GM18907 (cell line): ENCODE measurements at regions not wholly inside any gene's neighbourhood (a gene's known extent, or its start where the extent isn't known, plus 50 kb on each side); places are given as distances from the start of the nearest gene placed in this dataset.
"Not testable (repeated sequence)": the region's sequence is repeated elsewhere in the genome, so short reads cannot be mapped to it uniquely, and the experiment has no call there.

Source experiments
- ATAC-seq: cut with Tn5 transposase; IDR thresholded peaks from one replicate; pipeline ENCODE4 v1.9.1; 2021; ENCODE audit warnings: mild to moderate bottlenecking, moderate library complexity; ENCODE audit not compliant: unreplicated experiment

DNA sequence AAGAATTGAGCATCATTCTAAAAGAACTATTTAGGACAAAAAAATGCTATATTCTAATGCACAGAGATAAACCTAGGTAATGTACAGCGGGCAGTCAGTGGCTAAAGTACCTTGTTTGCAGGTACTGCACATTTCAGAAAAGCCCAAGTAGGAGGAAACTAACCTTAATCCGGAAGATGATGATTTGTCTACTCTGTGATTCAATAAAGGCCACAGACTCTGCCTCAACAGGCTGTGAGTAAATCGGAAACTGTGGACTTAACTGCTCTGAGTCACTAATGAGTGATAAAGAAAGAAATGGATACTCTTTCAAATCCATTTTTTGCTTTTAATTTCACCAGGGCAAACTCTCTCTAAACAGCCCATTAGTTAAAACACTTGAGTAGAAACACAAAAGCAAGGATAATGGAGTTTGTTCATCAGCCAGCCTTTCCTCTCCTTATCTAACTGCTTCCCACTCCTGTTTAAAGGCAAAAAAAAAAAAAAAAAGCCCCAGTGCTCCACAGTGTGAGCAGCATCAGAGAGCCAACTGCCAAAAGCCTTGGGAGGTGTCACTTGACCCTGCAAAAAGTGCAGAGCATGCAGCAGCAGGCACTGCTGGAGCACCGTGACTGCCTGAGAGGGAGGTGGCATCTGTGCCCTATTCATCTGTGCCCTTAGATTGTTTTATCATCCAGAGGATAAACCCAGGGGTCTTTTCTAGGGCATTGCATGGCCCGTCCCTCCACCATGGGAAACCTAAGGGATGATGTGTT lies 187.7 kb downstream of the SATB1 start:
- peak; percentile 95 for ATAC-seq

DNA sequence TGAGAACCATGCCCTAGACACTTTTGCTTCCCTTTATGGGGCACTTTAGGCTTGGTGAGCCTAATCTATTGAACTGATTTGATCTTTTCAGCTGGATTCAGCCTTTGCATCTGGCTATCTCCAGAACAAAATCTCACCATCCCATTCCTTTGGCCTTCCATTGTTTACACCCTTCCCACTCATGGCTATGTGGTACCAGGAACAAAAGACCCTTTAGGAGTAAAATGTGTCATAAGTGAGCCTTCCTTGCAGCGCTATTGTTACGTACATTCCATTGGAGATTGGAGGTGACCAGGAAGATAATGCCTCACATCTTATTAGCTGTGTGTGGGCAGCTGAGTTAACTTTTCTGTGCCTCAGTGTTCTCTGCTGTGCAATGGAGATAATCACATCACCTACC lies 188.4 kb downstream of the SATB1 start:
- ATAC-seq, result no peak

DNA sequence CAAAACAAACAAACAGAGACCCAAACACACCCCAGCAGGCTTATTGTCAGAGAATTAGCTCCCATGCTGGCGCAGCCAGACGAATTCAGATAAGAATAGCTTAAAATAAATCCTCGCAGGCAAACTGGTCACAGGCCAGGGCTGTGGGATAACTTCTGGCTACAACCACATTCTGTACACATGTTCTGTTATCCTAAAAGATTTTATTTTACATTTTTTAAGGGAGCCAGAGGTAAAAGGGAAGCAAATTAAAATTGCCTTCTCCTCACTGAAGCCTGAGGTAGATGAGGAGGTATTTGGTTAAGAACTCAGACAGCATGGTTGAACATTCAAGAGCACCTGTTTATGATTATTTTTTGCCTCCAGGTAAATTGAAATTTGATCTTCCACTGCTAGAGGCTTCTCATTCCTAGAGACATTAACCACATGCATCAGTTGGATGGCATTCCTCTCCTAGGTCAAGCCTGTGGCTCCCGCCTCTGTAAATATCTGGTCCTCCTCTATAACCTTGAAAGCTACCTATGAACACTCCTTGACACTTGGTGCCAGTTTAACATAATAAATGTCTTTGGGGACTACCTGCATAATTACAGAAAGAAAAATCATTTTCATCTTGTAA lies 190.3 kb downstream of the SATB1 start:
- ATAC-seq, result no peak

DNA sequence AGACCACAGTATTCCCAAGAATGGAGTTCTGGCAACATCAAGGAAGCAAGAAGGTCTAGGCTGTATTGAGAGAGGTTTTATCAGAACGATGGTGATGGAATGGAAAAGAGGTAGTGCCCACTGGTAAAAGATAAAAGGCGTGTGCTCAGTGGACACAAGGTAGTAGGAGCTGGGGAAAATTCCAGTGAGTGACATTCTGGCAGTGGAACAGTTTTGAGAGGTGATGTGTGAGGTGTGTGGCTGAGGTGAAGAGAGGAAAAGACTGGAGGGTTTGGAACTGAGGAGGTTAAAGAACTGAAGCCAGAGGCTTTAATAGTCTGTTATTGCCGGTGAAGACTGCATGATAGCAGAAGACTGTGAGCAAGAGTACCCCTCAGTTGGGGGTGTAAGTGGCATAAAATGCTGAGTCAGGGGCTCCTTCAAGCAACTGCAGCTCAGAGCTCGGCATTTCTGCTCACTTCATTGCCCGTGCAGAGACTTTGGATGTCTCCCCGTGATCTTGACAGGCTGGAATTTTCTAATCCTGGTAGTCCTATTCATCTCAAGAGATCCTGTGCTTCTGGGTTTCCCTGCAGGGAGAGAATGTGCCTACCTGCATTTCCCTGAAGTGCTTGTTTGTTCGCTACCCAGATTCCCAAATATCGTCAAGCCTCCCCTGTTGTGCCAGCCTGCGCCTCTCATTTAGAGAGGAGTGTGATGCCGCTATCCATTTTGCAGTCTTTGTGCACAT lies 191.0 kb downstream of the SATB1 start:
- no peak for ATAC-seq

DNA sequence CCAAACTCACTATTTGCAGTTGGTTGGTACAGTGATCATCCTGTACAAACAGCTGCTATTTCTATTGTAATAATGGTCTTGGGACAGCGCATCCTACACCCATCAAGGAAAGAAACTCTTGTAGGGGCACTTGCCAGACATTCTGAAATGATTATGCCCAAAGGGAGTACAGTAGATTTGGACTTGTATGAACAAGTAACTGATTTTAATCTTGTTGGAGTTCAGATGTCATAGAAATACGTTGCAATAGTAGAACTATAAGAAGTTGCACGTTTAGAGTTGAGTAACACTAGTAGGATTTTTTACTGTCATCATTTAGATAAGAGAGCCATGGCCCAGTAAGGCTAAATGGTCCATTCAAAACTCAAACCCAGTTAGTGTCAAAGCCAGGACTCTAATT lies 192.8 kb downstream of the SATB1 start:
- no peak for ATAC-seq

DNA sequence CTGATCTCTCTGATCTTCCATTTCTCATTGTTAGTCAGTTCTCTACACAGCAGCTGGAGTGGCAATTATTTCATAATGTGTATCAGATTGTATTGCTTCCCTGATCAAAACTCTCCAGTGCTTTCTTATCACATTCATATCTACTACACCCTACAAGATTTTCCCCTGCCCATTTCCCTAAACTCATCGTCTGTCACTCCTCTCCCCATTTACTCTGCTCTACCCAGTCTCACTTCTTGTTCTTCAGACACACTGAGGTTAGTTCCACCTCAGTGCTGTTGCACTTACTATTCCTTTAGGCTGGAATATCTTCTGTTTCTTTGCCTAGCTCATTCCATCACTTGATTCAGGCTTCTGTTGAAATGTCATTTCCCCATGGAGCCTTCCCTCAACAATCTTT lies 197.1 kb downstream of the SATB1 start:
- ATAC-seq, result no peak

DNA sequence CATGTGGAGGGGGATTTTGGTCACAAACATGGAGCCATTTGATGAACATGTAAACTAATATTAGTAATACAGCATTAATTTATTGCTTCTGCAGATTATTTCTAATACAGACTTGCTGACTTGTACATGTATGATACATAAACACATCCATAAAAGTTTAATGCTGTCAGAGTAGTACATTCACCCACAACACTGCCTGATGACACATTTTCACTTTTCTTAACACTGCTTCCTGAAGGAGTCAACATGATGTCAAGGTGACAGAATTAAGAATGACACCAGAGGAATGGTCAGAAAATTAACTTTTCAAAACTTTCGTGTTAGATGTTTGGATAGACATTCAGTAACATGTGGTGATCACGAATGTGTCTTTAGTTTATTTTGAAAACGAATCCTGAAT lies 199.4 kb downstream of the SATB1 start:
- ATAC-seq, result no peak

DNA sequence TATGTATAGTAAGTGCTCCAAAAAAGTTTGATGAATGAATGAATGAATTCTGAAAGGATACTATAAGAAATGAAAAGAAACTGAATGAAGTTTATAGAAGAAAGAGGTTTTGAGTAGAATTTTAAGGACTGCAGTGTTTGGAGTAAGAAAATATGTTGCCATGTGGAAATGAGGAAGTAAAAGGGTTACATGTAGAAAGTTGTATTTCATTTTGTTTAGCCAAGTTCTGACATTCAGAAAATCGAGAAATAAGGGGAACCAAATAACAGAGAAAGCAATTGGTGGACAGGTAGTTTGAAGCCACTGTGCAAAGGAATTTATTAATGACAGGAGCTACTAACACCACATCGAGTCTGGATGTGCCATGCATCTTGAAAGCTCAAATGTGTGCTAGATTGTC lies 200.7 kb downstream of the SATB1 start:
- ATAC-seq, result no peak

DNA sequence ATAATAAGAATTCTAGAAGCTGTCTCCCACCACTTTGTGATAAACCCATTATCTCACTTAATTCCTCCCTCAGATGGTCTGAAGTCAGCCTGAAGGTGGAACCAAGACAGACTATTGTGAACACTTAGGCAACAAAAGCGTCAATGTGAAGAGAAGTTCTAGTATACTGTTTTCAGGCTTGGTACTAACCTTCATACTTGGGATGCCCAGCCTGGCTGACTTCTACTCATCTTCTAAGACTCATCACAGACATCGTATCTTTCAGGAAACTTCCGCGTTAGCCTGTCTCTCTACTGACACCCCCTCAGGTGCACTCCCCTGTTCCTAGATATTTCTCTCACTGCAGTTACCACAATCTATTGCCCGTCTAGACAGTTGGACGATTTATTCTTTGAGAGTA lies 201.2 kb downstream of the SATB1 start:
- peak; percentile 43 for ATAC-seq

DNA sequence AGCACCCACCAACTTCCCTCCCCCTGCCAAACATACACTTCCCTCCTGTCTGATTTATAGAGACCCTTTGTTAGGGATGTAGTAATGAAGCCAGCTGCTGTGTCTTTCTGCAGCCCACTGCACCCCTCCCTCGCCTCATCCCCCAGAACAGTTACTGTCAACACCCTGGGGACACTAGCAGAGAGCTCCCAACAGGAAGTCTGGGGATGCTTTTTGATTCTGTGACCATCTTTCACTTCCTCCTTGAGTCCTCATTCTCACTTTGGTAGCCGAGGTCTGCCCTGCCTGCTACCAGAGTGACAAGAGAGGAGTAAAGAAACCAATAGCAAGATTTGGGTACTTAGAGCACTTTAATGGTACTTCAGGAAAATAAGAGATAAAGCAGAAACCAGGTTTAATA lies 201.6 kb downstream of the SATB1 start:
- peak; percentile 99 for ATAC-seq

DNA sequence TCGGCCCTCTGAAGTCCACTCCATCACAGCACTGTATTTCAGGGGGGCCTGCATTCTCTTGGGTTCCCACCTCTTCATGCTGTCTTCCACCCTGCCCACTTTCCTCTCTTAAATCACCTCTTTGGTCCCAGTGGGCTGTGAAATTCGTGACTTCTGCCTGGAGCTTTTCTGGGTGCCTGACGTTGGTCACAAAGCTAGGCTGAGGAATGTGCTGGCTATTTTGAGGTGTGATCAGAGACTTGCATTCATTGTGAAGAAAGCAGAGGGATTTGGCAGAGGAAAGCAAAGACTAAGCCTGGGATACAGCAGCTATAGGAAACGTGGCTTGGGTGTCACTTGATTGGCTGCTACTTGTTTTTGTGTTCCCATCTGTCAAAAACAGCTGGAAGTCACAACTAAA lies 202.5 kb downstream of the SATB1 start:
- ATAC-seq, result no peak

DNA sequence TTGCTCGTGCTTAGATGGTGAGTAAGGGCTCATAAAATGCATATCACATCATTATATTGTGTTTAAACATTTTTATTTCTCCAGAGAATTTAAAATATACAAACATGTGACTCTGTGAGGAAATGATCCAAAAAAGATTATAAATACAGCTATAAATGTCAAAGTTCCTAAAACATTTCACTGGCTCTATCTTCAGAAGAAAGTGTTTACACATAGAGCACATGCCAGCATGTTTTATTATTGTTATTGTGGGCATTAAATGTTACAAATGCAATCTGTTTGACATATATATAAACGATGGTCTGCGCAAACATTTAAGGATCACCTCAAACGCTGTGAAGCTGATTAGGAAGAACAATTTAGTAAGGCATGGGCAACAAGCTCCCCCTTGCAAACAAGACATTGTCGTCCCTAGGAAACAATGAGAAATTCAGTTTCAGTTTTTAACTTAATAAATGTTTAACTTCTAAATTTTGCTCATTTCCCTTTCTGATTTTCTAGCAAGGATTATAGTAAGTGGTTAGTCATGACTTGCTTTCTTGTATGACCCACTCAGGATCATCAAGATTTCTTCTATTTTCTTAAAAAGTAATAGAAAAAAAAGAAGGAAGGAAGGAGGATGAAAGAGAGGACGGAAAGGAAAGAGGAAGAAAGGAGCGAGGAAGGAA lies 207.5 kb downstream of the SATB1 start:
- ATAC-seq, result peak; percentile 66

DNA sequence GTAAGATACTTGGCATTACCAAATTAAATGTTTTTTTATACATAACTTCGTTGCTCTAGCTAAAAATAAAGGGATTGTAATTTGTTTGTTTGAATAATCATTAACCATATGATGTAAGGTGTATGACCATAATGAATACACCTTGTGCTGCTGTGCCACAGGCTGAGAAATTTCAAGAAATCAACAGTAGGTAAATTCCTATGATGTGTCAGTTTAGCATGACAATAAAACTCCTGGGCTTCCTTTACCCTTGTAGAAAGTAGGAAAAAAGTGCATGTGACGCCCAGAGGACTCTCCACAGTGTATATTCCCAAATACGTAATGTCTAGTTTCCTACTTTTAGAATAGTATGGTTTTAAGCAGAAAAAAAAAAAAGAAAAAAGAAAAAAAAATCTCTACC lies 208.1 kb downstream of the SATB1 start:
- no peak for ATAC-seq

DNA sequence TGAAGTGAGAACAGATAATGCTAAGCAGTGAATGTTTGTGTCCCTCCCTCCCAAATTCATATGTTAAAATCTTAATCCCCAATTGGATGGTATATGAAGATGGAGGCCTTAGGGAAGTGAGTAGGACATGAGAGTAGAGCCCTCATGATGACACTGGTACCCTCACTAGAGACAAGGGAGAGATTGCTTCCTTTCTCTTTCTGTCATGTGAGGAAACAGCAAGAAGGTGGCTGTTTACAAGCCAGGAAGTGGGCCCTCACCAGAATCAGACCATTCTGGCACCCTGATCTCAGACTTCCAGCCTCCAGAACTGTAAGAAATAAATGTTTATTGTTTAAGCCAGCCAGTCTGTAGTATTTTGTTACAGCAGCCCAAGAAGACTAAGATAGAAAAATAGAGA lies 209.5 kb downstream of the SATB1 start:
- no peak for ATAC-seq

DNA sequence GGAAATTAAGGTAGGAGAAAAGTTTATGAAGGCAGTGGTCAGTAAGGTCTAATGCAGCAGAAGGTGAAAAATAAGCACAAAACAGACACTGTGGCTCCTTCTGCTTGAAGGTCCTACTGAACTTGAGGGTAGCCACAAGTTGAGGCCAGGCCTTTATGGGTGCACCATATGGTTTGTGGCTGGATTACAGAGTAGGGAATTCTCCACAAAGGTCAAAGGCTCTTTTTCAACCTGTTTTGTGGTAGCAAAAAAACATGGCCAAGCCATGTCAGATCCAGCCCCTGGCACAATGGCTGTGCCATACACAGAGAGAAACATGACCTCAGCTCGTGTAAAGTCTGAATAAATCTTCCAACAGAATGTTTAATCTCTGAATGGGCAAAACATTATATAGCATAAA lies 214.0 kb downstream of the SATB1 start:
- ATAC-seq, result no peak

DNA sequence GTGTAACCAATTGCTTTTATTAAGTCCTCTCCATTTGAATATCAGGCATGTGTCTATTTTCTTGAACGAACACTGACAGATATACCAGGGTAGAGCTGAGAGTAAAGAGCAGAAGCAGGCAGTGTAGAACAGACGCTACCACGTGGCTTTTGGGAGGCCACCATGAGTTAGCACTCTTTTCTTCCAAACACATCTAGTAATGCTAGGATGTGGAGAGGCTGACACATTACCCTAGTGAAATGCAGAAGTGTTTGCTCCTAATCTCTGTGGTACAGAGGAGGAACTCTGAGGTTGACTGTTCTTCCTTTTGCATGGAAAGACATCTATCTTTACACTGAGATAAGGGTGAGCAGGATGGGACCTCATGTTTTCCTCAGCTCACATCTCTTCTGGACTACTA lies 216.3 kb downstream of the SATB1 start:
- ATAC-seq, result no peak

DNA sequence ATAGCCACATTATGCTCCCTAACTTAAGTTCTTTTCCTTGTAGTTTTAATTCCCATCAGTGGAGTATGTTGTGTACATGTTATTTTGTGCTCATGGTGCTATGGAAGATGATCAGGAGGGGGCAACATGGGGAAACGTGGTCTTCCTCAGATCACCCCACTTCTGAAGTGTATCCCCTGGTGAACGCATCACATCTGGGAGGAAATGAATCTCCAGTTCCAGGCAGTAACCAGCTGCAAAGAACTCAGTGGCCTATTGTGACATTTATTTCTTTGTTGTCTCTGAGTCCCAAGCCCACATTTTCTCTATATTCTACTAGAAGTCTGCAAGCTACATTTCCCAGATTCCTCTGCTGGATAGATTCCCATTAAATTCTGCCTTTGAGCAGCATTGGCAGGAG lies 217.0 kb downstream of the SATB1 start:
- ATAC-seq, result no peak

DNA sequence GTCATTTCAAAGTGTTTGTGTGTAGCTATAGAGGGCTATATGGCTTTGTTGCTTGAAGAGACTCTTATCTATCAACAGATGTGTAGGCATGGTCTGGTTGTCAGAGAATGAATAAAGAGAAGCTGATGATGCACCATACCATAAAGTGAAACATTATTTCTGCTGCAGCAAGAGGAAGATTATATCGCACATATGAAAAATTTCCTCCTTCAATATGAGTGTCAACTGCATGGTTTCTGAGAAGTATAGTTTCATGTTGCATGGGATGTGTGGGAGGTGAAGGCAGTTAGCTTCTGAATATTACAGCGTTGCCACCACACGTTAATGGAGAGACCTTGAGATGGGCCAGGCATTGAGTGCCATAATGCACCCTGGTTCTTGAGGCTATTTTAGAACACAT lies 217.9 kb downstream of the SATB1 start:
- ATAC-seq, result no peak

DNA sequence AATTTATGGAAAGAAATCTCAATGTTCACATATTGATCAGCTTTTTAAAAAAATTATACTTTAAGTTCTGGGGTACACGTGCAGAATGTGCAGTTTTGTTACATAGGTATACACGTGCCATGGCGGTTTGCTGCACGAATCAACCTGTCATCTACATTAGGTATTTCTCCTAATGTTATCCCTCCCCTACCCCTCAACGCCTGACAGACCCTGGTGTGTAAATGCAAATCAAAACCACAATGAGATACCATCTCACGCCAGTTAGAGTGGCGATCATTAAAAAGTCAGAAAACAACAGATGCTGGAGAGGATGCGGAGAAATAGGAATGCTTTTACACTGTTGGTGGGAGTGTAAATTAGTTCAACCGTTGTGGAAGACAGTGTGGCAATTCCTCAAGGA lies 219.4 kb downstream of the SATB1 start:
- not testable (repeated sequence) for ATAC-seq

DNA sequence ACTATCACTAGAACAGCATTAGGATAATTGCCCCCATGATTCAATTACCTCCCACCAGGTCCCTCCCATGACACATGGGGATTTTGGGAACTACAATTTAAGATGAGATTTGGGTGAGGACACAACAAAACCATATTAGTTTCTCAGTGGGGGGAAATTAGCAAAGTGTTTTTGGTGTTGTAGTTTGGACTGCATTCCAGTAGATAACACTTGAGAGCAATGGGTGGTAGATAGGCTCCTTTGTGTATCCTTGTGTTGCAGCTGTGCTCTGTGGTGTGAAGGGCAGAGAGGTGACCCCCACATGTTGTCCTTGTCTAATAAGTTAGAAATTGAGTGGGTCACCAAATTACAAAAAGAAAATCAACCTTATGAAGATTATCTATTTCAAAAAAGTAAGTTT lies 223.8 kb downstream of the SATB1 start:
- no peak for ATAC-seq

DNA sequence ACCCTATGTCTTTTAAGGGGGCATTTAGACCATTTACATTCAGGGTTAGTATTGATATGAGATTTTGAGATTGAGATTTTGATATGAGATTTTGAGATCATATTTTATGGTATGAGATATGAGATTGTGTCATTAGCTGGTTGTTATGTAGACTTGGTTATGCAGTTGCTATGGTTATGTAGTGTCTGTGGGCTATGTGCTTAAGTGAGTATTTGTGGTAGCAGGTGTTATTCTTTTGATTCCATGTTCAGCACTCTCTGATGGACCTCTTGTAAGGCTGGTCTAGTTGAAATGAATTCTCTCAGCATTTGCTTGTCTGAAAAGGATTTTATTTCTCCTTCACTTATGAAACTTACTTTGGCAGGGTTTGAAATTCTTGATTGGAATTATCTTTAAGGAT lies 225.4 kb downstream of the SATB1 start:
- no peak for ATAC-seq

DNA sequence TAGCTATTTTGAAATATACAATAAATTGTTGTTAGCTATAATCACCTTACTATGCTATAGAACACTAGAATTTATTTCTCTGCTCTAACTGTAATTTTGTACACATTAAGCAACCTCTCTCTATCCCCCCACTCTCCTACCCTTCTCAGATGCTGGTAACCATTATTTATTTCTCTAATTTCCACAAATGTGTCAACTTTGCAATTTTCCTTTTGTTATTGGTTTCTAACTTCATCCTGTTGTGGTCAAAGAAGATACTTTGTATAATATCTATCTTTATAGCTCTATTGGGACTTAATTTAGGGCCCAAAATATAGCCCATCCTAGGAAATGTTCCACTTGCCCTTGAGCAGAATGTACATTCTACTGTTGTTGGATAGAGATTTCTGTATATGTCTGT lies 229.3 kb downstream of the SATB1 start:
- ATAC-seq, result no peak
